GM12878 (cell line): ENCODE measurements at regions not wholly inside any gene's neighbourhood (a gene's known extent, or its start where the extent isn't known, plus 50 kb on each side); places are given as distances from the start of the nearest gene placed in this dataset.

Experiments
- BACH1 ChIP-seq: fragments of 450-650 bp; IDR thresholded peaks from 2 replicates; pipeline ENCODE4 v1.6.1; 2017; ENCODE audit warnings: mild to moderate bottlenecking, borderline replicate concordance
- CEBPZ ChIP-seq: fragments of 150-350 bp; IDR thresholded peaks from 2 replicates; pipeline ENCODE4 v1.6.1; 2016; ENCODE audit warnings: low read depth, low read length
- CREM ChIP-seq: IDR thresholded peaks from 2 replicates; pipeline ENCODE4 v1.6.1; 2014; ENCODE audit warnings: antibody characterized with exemption, low read depth
- PBX3 ChIP-seq: IDR thresholded peaks from 2 replicates; pipeline ENCODE4 v1.6.1; 2011; ENCODE audit warnings: mild to moderate bottlenecking, low read depth, low read length, moderate library complexity; ENCODE audit not compliant: insufficient replicate concordance
- PRDM15 ChIP-seq: fragments of 450-650 bp; formaldehyde crosslinking; IDR thresholded peaks from 2 replicates; pipeline ENCODE4 v1.4.0; 2020; ENCODE audit warnings: mild to moderate bottlenecking, moderate library complexity

- TF ChIP-seq PRDM15 (CRISPR knock-in tag) = no peak
- no peak for TF ChIP-seq PBX3
- no peak for TF ChIP-seq BACH1
- no peak for TF ChIP-seq CREM
- no peak for TF ChIP-seq CEBPZ
These were observed 222.3 kb downstream of the RHOU start (continued) for GRCh38 chr1:228957535-228957934.
